ENCODE measurements at regions not wholly inside any gene's neighbourhood (a gene's known extent, or its start where the extent isn't known, plus 50 kb on each side); places are given as distances from the start of the nearest gene placed in this dataset.

DNA sequence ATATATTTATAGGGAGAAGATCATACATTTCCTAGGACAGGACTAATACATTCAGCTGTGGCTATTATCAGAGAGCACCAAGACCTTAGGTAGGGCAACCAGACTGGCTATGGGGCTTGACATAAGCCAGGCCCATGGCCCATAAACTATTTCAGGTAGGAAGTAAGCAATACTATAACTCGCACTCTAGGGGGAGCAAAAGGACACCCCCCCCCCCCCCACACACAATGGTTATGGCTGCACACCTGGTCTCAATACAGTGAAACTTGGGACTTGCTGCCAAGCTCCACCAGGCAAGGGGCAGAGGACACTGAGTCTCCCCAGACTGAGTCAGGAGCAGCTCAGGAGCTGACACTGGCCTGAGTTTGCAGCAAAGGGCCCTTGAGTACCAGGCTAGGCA, 348.9 kb upstream of the ASIC2 start:
- TF ChIP-seq POLR2AphosphoS5 (IDR thresholded peaks at IDR 0.05), result no peak
- TF ChIP-seq, protein P1, sequence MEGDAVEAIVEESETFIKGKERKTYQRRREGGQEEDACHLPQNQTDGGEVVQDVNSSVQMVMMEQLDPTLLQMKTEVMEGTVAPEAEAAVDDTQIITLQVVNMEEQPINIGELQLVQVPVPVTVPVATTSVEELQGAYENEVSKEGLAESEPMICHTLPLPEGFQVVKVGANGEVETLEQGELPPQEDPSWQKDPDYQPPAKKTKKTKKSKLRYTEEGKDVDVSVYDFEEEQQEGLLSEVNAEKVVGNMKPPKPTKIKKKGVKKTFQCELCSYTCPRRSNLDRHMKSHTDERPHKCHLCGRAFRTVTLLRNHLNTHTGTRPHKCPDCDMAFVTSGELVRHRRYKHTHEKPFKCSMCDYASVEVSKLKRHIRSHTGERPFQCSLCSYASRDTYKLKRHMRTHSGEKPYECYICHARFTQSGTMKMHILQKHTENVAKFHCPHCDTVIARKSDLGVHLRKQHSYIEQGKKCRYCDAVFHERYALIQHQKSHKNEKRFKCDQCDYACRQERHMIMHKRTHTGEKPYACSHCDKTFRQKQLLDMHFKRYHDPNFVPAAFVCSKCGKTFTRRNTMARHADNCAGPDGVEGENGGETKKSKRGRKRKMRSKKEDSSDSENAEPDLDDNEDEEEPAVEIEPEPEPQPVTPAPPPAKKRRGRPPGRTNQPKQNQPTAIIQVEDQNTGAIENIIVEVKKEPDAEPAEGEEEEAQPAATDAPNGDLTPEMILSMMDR (IDR thresholded peaks at IDR 0.05), result no peak

Measured in transverse colon (tissue), 4 donors.